GM21619 (cell line): ENCODE measurements at regions not wholly inside any gene's neighbourhood (a gene's known extent, or its start where the extent isn't known, plus 50 kb on each side); places are given as distances from the start of the nearest gene placed in this dataset.
"Not testable (repeated sequence)": the region's sequence is repeated elsewhere in the genome, so short reads cannot be mapped to it uniquely, and the experiment has no call there.

Experiments
- ATAC-seq: cut with Tn5 transposase; IDR thresholded peaks from one replicate; pipeline ENCODE4 v1.9.1; 2021; ENCODE audit not compliant: unreplicated experiment

DNA sequence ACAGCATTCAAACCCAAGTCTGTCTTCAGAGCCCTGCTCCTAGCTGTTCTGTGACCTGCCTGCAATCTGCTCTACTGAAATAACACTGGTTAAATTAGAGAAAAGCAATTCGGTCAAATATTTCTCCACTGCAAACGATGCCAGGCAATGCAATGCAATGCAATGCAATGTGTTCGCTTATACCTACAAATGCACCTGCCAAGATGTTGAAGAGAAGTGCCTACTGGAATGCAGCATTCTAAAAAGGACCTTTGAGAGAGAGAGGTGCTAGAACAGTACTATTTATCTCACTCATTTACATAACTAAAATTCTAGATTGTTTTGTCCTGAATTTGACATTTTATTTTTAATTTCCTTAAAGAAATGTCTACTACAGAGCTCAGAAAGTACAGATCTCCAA lies 157.3 kb upstream of the CDK1 start:
- ATAC-seq = no peak

- no peak for ATAC-seq
Observed at GRCh38 chr10:60618861-60619260, 159.4 kb upstream of the CDK1 start.

DNA sequence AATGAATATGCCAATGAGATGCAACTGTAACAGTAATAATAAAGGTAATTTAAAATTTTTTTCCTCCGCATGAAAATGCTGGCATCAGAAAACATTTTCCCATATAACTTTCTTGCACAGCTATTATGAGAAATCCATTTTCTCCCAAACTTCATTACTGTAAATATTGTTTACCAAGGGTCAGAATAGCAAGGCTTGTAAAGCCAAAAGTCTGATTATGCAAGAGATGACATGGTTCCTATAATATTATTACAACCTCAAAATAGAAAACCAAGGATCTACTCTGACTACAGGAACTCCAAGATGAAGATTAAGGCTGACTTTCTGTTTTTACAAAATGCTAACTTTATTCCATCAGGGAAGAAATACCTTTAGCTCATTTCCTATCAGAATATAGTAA lies 162.7 kb upstream of the CDK1 start:
- no peak for ATAC-seq

- ATAC-seq = no peak
Observed at GRCh38 chr10:60614363-60614762, 163.9 kb upstream of the CDK1 start.

DNA sequence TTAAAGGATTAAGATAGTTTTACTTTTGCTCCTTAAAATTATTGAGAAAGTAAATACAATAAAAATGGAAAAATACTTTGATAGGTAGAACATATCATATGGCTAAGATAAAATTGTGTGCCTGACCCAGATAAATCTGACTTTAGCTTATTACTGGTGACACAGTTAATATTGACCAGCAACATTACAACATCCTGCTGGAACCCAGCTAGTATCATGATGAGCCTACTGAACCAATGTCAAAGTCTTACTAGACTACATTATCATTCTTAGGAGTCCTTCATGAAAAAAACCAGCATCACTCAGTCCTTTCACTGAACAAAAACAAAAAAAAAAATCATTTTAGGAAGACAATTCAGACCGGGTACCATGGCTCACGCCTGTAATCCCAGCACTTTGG lies 164.8 kb upstream of the CDK1 start:
- ATAC-seq = no peak

DNA sequence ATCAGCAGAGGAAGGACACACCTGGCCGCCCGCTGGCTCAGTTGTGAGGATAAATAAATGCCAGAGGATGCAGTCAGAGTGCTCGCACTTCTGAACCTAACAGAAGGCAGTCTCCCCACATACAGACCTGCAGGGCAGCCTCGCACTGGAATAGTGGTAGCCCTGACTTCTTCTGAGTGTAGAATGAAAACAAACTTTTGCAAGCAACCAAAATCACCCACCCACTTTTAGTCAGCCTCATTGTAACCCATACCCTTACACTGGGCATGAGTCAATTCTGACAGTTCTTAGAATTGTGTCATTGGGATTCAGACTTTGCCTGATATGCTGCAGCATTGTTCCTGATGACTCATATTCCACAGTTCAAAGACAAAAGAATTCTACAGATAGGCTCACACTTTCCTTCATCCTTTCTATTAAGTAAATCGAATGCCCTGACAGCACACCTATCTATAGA lies 167.0 kb upstream of the CDK1 start:
- no peak for ATAC-seq

- no peak for ATAC-seq
Observed at GRCh38 chr10:60607372-60607771, 170.9 kb upstream of the CDK1 start.

- no peak for ATAC-seq
Observed at GRCh38 chr10:60606343-60607080, 171.8 kb upstream of the CDK1 start.

DNA sequence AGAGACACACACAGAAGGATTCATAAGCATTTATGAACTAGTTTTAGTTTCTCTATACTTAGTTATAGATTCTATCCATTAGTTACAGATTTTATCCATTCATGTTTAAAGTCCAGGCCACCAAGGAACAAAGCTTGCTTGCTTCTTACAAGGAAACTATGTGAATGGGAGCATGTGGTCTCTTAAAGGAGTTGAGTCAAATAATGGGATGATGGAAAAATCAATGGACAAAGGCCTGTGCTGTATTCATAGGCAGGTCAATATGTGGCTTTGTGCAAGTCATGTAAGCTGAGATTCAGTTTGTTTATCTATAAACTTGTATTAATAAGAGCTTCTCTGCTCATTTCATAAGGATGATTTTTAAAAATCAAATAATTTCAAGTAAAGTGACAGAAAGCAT lies 172.8 kb upstream of the CDK1 start:
- ATAC-seq = no peak

- ATAC-seq = no peak
Observed at GRCh38 chr10:60604342-60604741, 173.9 kb upstream of the CDK1 start.

- ATAC-seq = no peak
Observed at GRCh38 chr10:60597513-60597912, 180.8 kb upstream of the CDK1 start.

DNA sequence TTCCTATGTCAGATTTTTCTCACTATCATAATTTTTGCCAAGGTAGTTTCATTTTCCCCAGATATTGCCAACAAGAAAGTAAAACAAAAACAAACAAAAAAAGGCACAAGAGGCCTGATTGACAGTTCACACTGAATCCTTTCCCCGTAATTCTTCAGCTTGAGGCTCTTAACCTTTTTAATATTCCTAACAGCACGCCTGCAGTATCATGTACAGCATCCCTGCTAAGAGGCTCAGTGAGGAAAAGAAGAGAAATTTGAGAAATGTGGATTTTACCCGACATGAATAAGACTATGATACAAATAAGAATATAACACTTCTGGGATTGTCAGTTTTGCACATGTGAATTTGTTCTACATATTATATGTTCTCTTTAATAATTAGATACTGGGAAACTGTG lies 182.4 kb upstream of the CDK1 start:
- no peak for ATAC-seq

DNA sequence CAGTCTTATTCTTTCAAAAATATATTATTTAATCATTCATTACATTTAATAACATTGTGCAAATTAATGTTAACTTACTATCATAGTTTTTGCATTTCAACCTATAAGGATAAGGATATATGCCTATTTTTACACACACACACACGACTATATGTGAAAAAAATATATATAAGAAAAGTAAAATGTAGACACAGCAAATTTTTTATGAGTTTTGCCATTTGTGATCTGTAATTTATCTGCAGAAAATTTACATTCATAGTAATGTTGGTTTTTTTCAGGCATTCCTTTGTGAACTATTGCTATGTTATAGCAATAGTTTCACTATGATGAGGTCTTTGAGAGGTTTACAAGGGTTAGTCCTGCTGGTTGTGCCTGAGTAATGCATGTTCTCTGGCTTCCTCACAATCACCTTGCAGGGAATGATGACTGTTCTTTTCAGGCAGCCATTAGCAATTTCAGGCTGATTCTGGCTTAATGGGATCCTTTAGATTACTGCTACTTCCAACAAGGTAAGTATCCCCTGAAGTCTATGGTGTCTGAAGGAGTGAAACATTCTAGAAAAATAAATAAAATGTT lies 183.7 kb upstream of the CDK1 start:
- ATAC-seq = no peak

DNA sequence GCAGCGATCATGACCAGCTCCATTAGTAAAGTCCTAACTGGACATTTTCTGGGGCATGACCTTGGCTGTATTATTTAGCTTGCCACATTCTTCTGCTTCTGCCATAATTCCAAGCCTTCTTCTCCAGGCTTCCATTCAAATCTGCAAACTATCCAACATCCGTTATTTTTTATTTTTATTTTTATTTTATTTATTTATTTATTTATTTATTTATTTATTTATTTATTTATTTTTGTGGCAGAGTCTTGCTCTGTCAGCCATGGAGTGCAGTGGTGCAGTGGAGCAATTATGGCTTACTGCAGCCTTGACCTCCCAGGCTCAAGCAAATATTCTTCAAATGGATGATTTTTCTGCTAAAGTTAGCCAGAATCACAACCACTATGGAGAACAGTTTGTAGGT lies 187.2 kb upstream of the CDK1 start:
- no peak for ATAC-seq

DNA sequence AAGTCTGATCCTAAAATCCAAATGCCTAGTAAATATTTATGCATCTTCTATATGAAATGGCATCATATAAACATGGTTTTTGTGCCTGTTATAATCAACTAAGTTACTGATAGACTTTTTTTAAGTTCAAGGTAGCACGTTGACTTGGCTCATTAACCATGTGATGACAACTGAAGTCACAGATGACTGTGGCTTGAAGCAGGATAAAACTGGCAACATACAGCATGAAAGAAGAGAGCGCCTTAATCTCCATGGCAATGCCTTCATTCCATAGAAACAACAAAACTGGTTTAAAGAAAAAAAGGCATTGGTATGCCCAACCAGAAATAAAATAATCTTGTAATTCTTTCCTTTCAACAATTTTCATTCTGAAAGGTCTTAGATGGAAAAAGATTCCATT lies 188.9 kb upstream of the CDK1 start:
- ATAC-seq = no peak

DNA sequence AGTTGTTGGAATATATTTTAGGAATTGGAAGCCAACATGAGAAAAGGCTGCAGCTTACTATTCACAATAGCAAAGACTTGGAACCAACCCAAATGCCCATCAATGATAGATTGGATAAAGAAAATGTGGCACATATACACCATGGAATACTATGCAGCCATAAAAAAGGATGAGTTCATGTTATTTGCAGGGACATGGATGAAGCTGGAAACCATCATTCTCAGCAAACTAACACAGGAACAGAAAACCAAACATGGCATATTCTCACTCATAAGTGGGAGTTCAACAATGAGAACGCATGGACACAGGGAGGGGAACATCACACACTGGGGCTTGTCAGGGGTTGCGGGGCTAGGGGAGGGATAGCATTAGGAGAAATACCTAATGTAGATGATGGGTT lies 192.1 kb upstream of the ANK3 start:
- ATAC-seq = not testable (repeated sequence)

- no peak for ATAC-seq
Observed at GRCh38 chr10:60578217-60578616, 188.5 kb upstream of the ANK3 start.

- ATAC-seq = no peak
Observed at GRCh38 chr10:60576130-60577069, 186.7 kb upstream of the ANK3 start.

DNA sequence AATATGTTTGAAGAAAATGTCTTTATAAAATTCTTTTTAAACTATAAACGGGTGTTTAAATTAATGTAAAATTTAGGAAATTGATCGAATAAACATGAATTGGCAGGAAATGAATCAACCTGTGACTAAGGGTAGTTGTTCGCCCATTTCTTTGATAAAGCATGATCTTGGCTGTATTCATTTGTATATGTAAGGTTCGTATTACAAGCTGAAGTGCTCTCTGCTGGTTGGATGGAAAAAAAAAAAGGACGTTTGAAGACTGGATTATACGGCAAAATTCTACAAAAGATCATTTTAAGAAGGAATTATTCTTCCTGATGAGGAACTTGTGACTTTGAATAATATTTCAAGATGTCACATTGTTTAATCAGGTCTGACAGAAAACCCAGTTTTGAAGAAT lies 185.4 kb upstream of the ANK3 start:
- no peak for ATAC-seq

GRCh38 chr10:60574388-60574787 lies 184.7 kb upstream of the ANK3 start:
- ATAC-seq = no peak

DNA sequence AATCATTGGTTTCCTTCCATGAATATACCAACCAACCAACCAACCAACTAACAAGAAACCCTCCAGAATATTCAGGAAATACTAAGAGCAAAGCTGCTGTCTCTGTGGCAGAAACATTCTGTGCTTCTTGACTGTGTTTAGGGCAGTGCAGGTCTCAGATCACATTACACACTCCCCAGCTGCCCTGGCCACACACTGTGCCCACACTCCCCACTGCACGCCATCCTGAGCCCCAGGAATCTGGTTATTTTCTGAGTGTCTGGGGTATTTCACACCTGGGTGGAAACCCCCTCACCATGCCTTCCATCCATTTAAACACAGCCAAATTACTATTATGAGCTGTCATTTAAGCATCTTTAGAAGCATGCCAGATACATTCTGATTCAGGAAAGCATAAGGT lies 183.7 kb upstream of the ANK3 start:
- no peak for ATAC-seq
